Vagina (tissue), 2 donors: ENCODE measurements at regions not wholly inside any gene's neighbourhood (a gene's known extent, or its start where the extent isn't known, plus 50 kb on each side); places are given as distances from the start of the nearest gene placed in this dataset.
"Not testable (repeated sequence)": the region's sequence is repeated elsewhere in the genome, so short reads cannot be mapped to it uniquely, and the experiment has no call there.

ENCODE experiments used
- DNase-seq, 2 donors: peaks; one replicate each; pipeline ENCODE4 v3.0.0-alpha.2; 2017; ENCODE audit errors: extremely low spot score in 2 of 2
- H3K27ac ChIP-seq: fragments of 200-600 bp; sonication (generic); one replicate; pipeline ENCODE4 v1.5.1; 2019
- H3K27me3 ChIP-seq: fragments of 200-600 bp; sonication (generic); one replicate; pipeline ENCODE4 v1.5.1; 2019
- H3K36me3 ChIP-seq, 2 donors: fragments of 200-600 bp; sonication (generic); one replicate each; pipeline ENCODE4 v1.5.1; 2017 to 2019
- H3K4me1 ChIP-seq: fragments of 200-600 bp; sonication (generic); one replicate; pipeline ENCODE4 v1.5.1; 2019
- H3K4me3 ChIP-seq, 2 donors: fragments of 200-600 bp; sonication (generic); 1 replicate in 1 of 2; 2 replicates in 1 of 2; pipeline ENCODE4 v1.5.1; 2016 to 2019
- H3K9me3 ChIP-seq: fragments of 200-600 bp; sonication (generic); one replicate; pipeline ENCODE4 v1.5.1; 2019
- CTCF ChIP-seq, 3 experiments: fragments of 450-650 bp in 2 of 3; fragments of 200-600 bp in 1 of 3; sonication (generic) in 1 of 3; IDR thresholded peaks; one replicate each; pipeline ENCODE4 v1.5.1; 2017 to 2019; ENCODE audit warnings: antibody characterized with exemption in 3 of 3, mild to moderate bottlenecking in 2 of 3, moderate library complexity in 2 of 3
- POLR2A ChIP-seq, 2 donors: fragments of 450-650 bp; IDR thresholded peaks; one replicate each; pipeline ENCODE4 v1.6.1; 2017; ENCODE audit warnings: antibody characterized with exemption in 2 of 2, mild to moderate bottlenecking in 2 of 2, moderate library complexity in 2 of 2
- POLR2AphosphoS5 ChIP-seq, 2 donors: sonication (generic); formaldehyde crosslinking; IDR thresholded peaks; one replicate each; pipeline ENCODE4 v1.9.0; 2017; ENCODE audit warnings: antibody characterized with exemption in 2 of 2, mild to moderate bottlenecking in 2 of 2, low read depth in 1 of 2; ENCODE audit not compliant: insufficient read depth in 1 of 2
- intact Hi-C: fragments of 100-400 bp; cut with DNase I; formaldehyde crosslinking; loops from one replicate; pipeline ENCODE4 v1.15.1; 2023

- intact Hi-C loops, H3K9me3 ChIP-seq, H3K36me3 ChIP-seq, DNase-seq, H3K4me3 ChIP-seq, H3K4me1 ChIP-seq, H3K27ac ChIP-seq, H3K27me3 ChIP-seq: not testable (repeated sequence)
These were observed 83.4 kb upstream of the RAP2C start for GRCh38 chrX:132302687-132303086.

GRCh38 chrX:132294776-132295495, 75.7 kb upstream of the RAP2C start:
- intact Hi-C loops, result no loop called here
- Histone ChIP-seq H3K9me3 (no peaks in the 10 kb centered on the region), H3K27me3 (no peaks in the 10 kb centered on the region), H3K4me3 (no peak overlapping the region), H3K27ac (no peak overlapping the region), H3K4me1 (no peaks in the 10 kb centered on the region), H3K36me3 (no peaks in the 10 kb centered on the region)
- TF ChIP-seq CTCF (IDR thresholded peaks at IDR 0.05) (no peak), POLR2A (IDR thresholded peaks at IDR 0.05) (no peak), POLR2AphosphoS5 (IDR thresholded peaks at IDR 0.05; ENCODE audit: insufficient read depth in 1 of 2, low read depth in 1 of 2) (no peak)
- no peak for DNase-seq

GRCh38 chrX:132294192-132294591, 74.9 kb upstream of the RAP2C start:
- no peak for DNase-seq
- intact Hi-C loops, result no loop called here
- TF ChIP-seq POLR2A (IDR thresholded peaks at IDR 0.05) (no peak), POLR2AphosphoS5 (IDR thresholded peaks at IDR 0.05; ENCODE audit: insufficient read depth in 1 of 2, low read depth in 1 of 2) (no peak), CTCF (IDR thresholded peaks at IDR 0.05) (no peak)
- Histone ChIP-seq H3K4me1 (no peaks in the 10 kb centered on the region), H3K27ac (no peak overlapping the region), H3K36me3 (no peaks in the 10 kb centered on the region), H3K4me3 (no peak overlapping the region), H3K9me3 (no peaks in the 10 kb centered on the region), H3K27me3 (no peaks in the 10 kb centered on the region)

GRCh38 chrX:132292793-132293192, 73.5 kb upstream of the RAP2C start:
- H3K36me3 ChIP-seq, result no peaks in the 10 kb centered on the region
- intact Hi-C loops, result no loop called here
- TF ChIP-seq CTCF (IDR thresholded peaks at IDR 0.05) (peak in 2 of 3 experiments; percentile 41 to 59), POLR2A (IDR thresholded peaks at IDR 0.05) (no peak)

GRCh38 chrX:132277953-132278614, 58.8 kb upstream of the RAP2C start:
- TF ChIP-seq POLR2AphosphoS5 (IDR thresholded peaks at IDR 0.05; ENCODE audit: insufficient read depth in 1 of 2, low read depth in 1 of 2) (no peak), POLR2A (IDR thresholded peaks at IDR 0.05) (no peak), CTCF (IDR thresholded peaks at IDR 0.05) (no peak)
- no peaks in the 10 kb centered on the region for H3K36me3 ChIP-seq
- H3K27ac ChIP-seq, result no peak overlapping the region
- H3K27me3 ChIP-seq, result no peaks in the 10 kb centered on the region
- no peak for DNase-seq
- intact Hi-C loops, result loop anchor here (2.0 kb wide), 1 partner anchor 55 kb away; no protein-coding TSS in a partner anchor
- no peak overlapping the region for H3K4me3 ChIP-seq
- H3K9me3 ChIP-seq, result no peaks in the 10 kb centered on the region
- H3K4me1 ChIP-seq, result no peaks in the 10 kb centered on the region

More at GRCh38 chrX:132292793-132293192, 73.5 kb upstream of the RAP2C start:
- no peak overlapping the region for H3K4me3 ChIP-seq
- H3K4me1 ChIP-seq, result no peaks in the 10 kb centered on the region
- no peaks in the 10 kb centered on the region for H3K27me3 ChIP-seq
- no peak overlapping the region for H3K27ac ChIP-seq
- DNase-seq, result no peak
- no peaks in the 10 kb centered on the region for H3K9me3 ChIP-seq
